Muscle of leg (tissue), 3 donors: ENCODE measurements at regions not wholly inside any gene's neighbourhood (a gene's known extent, or its start where the extent isn't known, plus 50 kb on each side); places are given as distances from the start of the nearest gene placed in this dataset.
A peak's percentile ranks its signal among the peaks of the same experiment; 100 is the strongest.

Experiments used
- DNase-seq: peaks from one replicate; pipeline ENCODE4 v3.0.0; 2013
- H3K27ac ChIP-seq: one replicate; pipeline ENCODE4 v1.5.1; 2013; ENCODE audit warnings: mild to moderate bottlenecking, low read length, control low read depth
- H3K27me3 ChIP-seq: one replicate; pipeline ENCODE4 v1.6.1; 2013; ENCODE audit warnings: low read length; ENCODE audit not compliant: control insufficient read depth, insufficient read depth
- H3K36me3 ChIP-seq: one replicate; pipeline ENCODE4 v1.6.1; 2013; ENCODE audit warnings: low read length; ENCODE audit not compliant: control insufficient read depth, insufficient read depth
- H3K4me1 ChIP-seq: one replicate; pipeline ENCODE4 v1.6.1; 2013; ENCODE audit warnings: low read length; ENCODE audit not compliant: control insufficient read depth, insufficient read depth
- H3K4me3 ChIP-seq: one replicate; pipeline ENCODE4 v1.5.1; 2013; ENCODE audit warnings: low read length, control low read depth
- H3K9me3 ChIP-seq: replicated peaks from 2 replicates; pipeline ENCODE4 v1.6.1; 2013; ENCODE audit warnings: low read depth, low read length; ENCODE audit not compliant: control insufficient read depth
- WGBS: methylation state at CpG from one replicate; pipeline ENCODE4 v1.1.5; 2013; ENCODE audit warnings: missing lambda C conversion rate; ENCODE audit not compliant: insufficient coverage; 5-methylcytosine and 5-hydroxymethylcytosine counted together

- 65% methylated on average over 25 of the region's 27 CpGs for WGBS
- Histone ChIP-seq H3K27ac (peak overlapping the region; percentile 42), H3K36me3 (peaks cover 3% of the 10 kb centered on the region), H3K9me3 (no peaks in the 10 kb centered on the region), H3K27me3 (peaks cover 4% of the 10 kb centered on the region), H3K4me1 (peaks cover 36% of the 10 kb centered on the region), H3K4me3 (no peak overlapping the region)
- DNase-seq, result no peak
These were observed 138.6 kb downstream of the GLI2 start for GRCh38 chr2:120873958-120874887.

- H3K9me3 ChIP-seq, result no peaks in the 10 kb centered on the region
- 75% methylated on average over 5 of the region's 5 CpGs for WGBS
- no peak overlapping the region for H3K4me3 ChIP-seq
- peaks cover 3% of the 10 kb centered on the region for H3K36me3 ChIP-seq
- peaks cover 40% of the 10 kb centered on the region for H3K4me1 ChIP-seq
- DNase-seq, result no peak
- peaks cover 6% of the 10 kb centered on the region for H3K27me3 ChIP-seq
- H3K27ac ChIP-seq, result peak overlapping the region; percentile 59
These were observed 139.2 kb downstream of the GLI2 start for GRCh38 chr2:120874888-120875275.

GRCh38 chr2:120875431-120875830, 139.8 kb downstream of the GLI2 start:
- H3K36me3 ChIP-seq, result peaks cover 3% of the 10 kb centered on the region
- no peak overlapping the region for H3K4me3 ChIP-seq
- peaks cover 45% of the 10 kb centered on the region for H3K4me1 ChIP-seq
- WGBS, result 24% methylated on average over 6 of the region's 11 CpGs
- H3K27ac ChIP-seq, result peak overlapping the region; percentile 59
- H3K9me3 ChIP-seq, result no peaks in the 10 kb centered on the region
- DNase-seq, result peak; percentile 88
- peaks cover 6% of the 10 kb centered on the region for H3K27me3 ChIP-seq

DNA sequence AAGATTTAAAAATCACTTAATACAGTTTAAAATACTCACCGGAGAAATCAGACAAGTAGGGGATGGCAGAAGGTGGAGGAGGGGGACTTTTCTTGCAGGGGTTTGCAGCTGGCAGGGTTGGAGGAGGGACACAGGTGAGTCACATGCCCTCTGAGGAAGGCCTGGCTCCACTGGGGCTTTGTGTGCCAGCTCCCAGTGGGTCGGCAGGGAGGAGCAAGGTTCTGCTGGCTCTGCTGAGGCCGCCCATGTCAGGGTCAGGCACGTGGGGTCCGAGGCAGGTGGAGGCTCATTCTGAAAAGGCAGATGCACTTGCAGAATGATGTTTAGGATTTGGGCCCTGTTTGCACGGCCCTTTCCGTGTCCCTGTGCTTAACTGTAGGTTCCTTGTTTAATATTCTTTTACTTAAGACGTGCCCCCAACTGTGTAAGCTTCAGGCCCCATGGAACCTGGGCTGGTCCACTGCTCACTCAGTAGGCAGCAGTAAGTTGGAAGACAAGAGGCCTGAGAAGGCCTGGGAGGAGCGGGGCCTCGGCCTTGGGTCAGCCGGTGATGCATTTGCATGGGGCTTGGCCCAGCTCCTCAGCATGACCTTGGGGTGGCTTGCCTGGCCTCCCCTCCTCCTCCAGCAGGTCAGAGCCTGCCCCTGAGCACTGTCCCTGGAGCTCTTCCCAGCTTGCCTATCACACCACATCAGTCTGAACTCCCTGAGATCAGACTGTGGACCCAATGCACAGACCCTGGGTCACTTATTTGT, 141.0 kb downstream of the GLI2 start:
- DNase-seq, result no peak
- Histone ChIP-seq H3K27ac (no peak overlapping the region), H3K36me3 (no peaks in the 10 kb centered on the region), H3K27me3 (peaks cover 3% of the 10 kb centered on the region), H3K9me3 (no peaks in the 10 kb centered on the region), H3K4me1 (peaks cover 46% of the 10 kb centered on the region), H3K4me3 (no peak overlapping the region)
- WGBS, result 80% methylated on average over 10 of the region's 11 CpGs

DNA sequence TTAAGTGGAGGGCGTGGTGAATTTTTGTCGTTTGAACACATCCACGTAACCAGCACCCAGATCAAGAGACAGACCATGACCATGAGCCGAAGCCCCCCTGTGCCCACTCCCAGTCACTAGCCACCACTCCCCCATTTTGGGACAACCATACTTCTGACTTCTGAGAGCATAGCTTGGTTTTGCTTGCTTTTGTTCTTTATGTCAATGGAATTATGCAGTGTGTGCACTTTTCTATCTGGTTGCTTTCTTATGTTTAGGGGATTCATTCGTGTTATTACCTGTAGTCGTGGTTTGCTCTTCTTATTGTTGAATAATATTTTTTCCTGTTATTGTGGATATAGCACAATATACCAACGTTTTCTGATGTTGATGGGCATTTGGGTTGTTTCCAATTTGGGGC, 141.7 kb downstream of the GLI2 start:
- DNase-seq, result no peak
- H3K4me3 ChIP-seq, result no peak overlapping the region
- no peaks in the 10 kb centered on the region for H3K36me3 ChIP-seq
- H3K27me3 ChIP-seq, result peaks cover 3% of the 10 kb centered on the region
- no peaks in the 10 kb centered on the region for H3K9me3 ChIP-seq
- peaks cover 49% of the 10 kb centered on the region for H3K4me1 ChIP-seq
- H3K27ac ChIP-seq, result no peak overlapping the region
- WGBS, result 86% methylated on average over 4 of the region's 7 CpGs

DNA sequence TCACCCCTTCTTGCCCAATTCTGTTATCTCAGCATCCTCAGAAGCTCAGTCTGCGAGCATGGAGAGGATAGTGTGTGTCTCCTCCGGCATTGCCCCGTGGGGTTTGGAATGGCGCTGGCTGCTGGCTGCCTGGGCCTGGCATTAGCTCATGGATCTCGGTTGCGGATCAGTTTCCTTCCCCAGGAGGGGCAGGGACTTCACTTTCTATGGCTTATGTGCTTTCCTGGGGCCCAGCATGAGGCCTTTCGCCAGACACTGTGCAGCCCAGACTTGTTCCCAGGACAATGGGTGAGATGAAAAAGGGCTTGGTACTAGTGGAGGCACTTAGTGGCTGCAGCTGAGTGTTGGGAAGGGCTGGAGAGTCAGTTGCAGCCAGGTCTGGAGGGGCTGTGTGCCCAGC, 143.3 kb downstream of the GLI2 start:
- H3K4me3 ChIP-seq, result no peak overlapping the region
- H3K36me3 ChIP-seq, result no peaks in the 10 kb centered on the region
- DNase-seq, result no peak
- H3K27me3 ChIP-seq, result peaks cover 3% of the 10 kb centered on the region
- peaks cover 50% of the 10 kb centered on the region for H3K4me1 ChIP-seq
- H3K9me3 ChIP-seq, result no peaks in the 10 kb centered on the region
- WGBS, result 59% methylated on average over 7 of the region's 7 CpGs
- H3K27ac ChIP-seq, result no peak overlapping the region

DNA sequence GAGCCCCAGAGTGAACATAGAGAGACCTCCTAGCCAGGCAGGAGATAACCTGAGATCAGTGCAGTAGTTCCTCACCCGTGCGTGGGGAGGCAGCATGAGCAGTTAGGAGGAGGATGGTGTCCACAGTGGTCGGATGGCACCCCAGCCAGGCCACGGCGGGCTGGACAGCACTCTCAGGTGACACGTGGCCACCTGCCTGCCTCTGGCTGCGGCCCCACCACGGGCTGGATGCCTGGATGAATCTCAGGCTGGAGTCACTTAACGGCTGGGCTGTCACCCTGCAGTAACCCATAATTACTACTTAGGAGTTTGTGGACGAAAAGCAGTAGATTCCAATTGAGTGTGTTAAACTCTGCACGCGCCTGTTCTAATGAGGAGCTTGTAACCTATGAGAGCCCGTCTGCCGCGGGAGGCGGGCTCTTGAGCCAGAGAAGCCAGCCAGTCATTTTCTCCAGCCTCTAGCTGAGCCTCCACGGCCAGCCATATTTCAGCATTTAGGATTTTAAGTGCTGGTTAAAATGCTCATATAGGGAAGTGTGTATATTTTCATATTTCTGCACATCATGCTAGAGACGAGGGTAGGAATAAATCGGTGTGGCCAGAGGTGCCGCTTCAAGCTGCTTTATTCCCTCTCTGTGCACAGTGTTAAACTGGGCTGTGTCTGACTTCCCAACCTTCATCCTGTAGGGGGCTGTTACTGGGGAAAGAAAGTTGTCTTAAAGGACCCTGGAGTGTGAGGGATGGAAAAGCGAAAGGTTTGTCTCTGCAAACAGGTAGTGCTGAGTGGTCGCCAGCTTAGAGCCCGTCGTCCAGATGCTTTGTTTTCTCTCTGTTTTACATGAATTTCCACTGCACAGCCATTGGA, 144.0 kb downstream of the GLI2 start:
- no peaks in the 10 kb centered on the region for H3K36me3 ChIP-seq
- H3K9me3 ChIP-seq, result no peaks in the 10 kb centered on the region
- no peak overlapping the region for H3K27ac ChIP-seq
- peaks cover 50% of the 10 kb centered on the region for H3K4me1 ChIP-seq
- WGBS, result 24% methylated on average over 10 of the region's 24 CpGs
- no peak overlapping the region for H3K4me3 ChIP-seq
- H3K27me3 ChIP-seq, result peaks cover 3% of the 10 kb centered on the region
- DNase-seq, result peak; percentile 70

DNA sequence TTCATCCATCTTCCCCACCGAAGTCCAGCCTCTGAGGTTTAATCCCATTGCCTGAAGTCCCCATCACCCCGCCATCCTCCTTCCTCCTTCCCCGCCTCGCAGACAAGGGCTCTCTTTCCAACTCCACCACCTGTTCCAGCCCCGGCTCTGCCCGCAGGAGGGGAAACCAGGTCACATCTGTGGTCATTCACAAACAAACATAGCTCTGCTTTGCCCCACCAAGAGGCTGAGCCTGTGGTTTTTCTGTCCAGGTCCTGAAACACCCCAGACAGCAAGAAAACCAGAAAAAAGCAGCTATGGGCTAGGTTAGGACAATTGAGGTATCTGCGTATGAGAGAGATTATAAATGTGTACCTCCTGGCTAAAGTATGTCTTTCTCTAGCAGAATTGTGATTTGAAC, 144.7 kb downstream of the GLI2 start:
- no peaks in the 10 kb centered on the region for H3K36me3 ChIP-seq
- no peak overlapping the region for H3K27ac ChIP-seq
- peaks cover 50% of the 10 kb centered on the region for H3K4me1 ChIP-seq
- WGBS, result 70% methylated on average over 5 of the region's 7 CpGs
- H3K4me3 ChIP-seq, result no peak overlapping the region
- H3K9me3 ChIP-seq, result no peaks in the 10 kb centered on the region
- H3K27me3 ChIP-seq, result peaks cover 3% of the 10 kb centered on the region
- no peak for DNase-seq

GRCh38 chr2:120881981-120882788, 146.5 kb downstream of the GLI2 start:
- H3K27me3 ChIP-seq, result peaks cover 3% of the 10 kb centered on the region
- H3K9me3 ChIP-seq, result no peaks in the 10 kb centered on the region
- H3K36me3 ChIP-seq, result no peaks in the 10 kb centered on the region
- WGBS, result 28% methylated on average over 15 of the region's 21 CpGs
- H3K4me1 ChIP-seq, result peaks cover 61% of the 10 kb centered on the region
- peak; percentile 76 for DNase-seq
- H3K27ac ChIP-seq, result no peak overlapping the region
- no peak overlapping the region for H3K4me3 ChIP-seq
